C4-2B (cell line): ENCODE measurements at regions not wholly inside any gene's neighbourhood (a gene's known extent, or its start where the extent isn't known, plus 50 kb on each side); places are given as distances from the start of the nearest gene placed in this dataset.

Experiments used
- CTCF ChIP-seq: fragments of 450-650 bp; conservative IDR thresholded peaks from 2 replicates; pipeline ENCODE4 v1.5.1; 2017; ENCODE audit warnings: mild to moderate bottlenecking
- ZFX ChIP-seq: fragments of 450-650 bp; IDR thresholded peaks from 2 replicates; pipeline ENCODE4 v1.6.1; 2017

- TF ChIP-seq CTCF = no peak
- TF ChIP-seq ZFX = no peak
These were observed 237.1 kb downstream of the AMY1C start for GRCh38 chr1:103986792-103987191.
